Left renal cortex interstitium (tissue), 4 donors: ENCODE measurements at regions not wholly inside any gene's neighbourhood (a gene's known extent, or its start where the extent isn't known, plus 50 kb on each side); places are given as distances from the start of the nearest gene placed in this dataset.
A peak's percentile ranks its signal among the peaks of the same experiment; 100 is the strongest.

Source experiments
- DNase-seq, 4 donors: peaks; one replicate each; pipeline ENCODE4 v3.0.0-alpha.2; 2013; ENCODE audit warnings: low read depth in 4 of 4, low spot score in 2 of 4, missing footprints in 1 of 4

GRCh38 chr5:54721951-54722654, 204.5 kb downstream of the SNX18 start:
- DNase-seq = no peak

- no peak for DNase-seq
Observed at GRCh38 chr5:54721116-54721515, 203.6 kb downstream of the SNX18 start.

- no peak for DNase-seq
Observed at GRCh38 chr5:54720341-54720740, 202.8 kb downstream of the SNX18 start.

- no peak for DNase-seq
Observed at GRCh38 chr5:54719384-54720283, 202.1 kb downstream of the SNX18 start.

- peak in 3 of 4 donors; percentile 27 to 46 (median 37) for DNase-seq
Observed at GRCh38 chr5:54718656-54719055, 201.1 kb downstream of the SNX18 start.

- no peak for DNase-seq
Observed at GRCh38 chr5:54717870-54718269, 200.3 kb downstream of the SNX18 start.

- no peak for DNase-seq
Observed at GRCh38 chr5:54717459-54717858, 199.9 kb downstream of the SNX18 start.

GRCh38 chr5:54713923-54714581, 196.5 kb downstream of the SNX18 start:
- no peak for DNase-seq

GRCh38 chr5:54709096-54709495, 191.5 kb downstream of the SNX18 start:
- DNase-seq = no peak

- no peak for DNase-seq
Observed at GRCh38 chr5:54707841-54708240, 190.3 kb downstream of the SNX18 start.

GRCh38 chr5:54705994-54706653, 188.6 kb downstream of the SNX18 start:
- DNase-seq = no peak

GRCh38 chr5:54704825-54705224, 187.3 kb downstream of the SNX18 start:
- no peak for DNase-seq

- no peak for DNase-seq
Observed at GRCh38 chr5:54704333-54704732, 186.8 kb downstream of the SNX18 start.

GRCh38 chr5:54703565-54704255, 186.2 kb downstream of the SNX18 start:
- no peak for DNase-seq

- DNase-seq = no peak
Observed at GRCh38 chr5:54703133-54703532, 185.6 kb downstream of the SNX18 start.

GRCh38 chr5:54702470-54702869, 184.9 kb downstream of the SNX18 start:
- no peak for DNase-seq

GRCh38 chr5:54700986-54701578, 183.5 kb downstream of the SNX18 start:
- no peak for DNase-seq

GRCh38 chr5:54696931-54697330, 179.4 kb downstream of the SNX18 start:
- no peak for DNase-seq

- no peak for DNase-seq
Observed at GRCh38 chr5:54696346-54696745, 178.8 kb downstream of the SNX18 start.
